ENCODE measurements at regions not wholly inside any gene's neighbourhood (a gene's known extent, or its start where the extent isn't known, plus 50 kb on each side); places are given as distances from the start of the nearest gene placed in this dataset.

- TF ChIP-seq CTCF (IDR thresholded peaks at IDR 0.05; ENCODE audit: low read length) (no peak), EZH2 (IDR thresholded peaks at IDR 0.05; ENCODE audit: borderline replicate concordance, low read length) (no peak)
Measured at GRCh38 chr4:31360786-31361185, 640.6 kb downstream of the PCDH7 start.

Measured in OCI-LY1 (cell line).